Epithelial cell of proximal tubule (primary cell): ENCODE measurements at regions not wholly inside any gene's neighbourhood (a gene's known extent, or its start where the extent isn't known, plus 50 kb on each side); places are given as distances from the start of the nearest gene placed in this dataset.
"Not testable (repeated sequence)": the region's sequence is repeated elsewhere in the genome, so short reads cannot be mapped to it uniquely, and the experiment has no call there.

Experiments
- DNase-seq: peaks from one replicate; pipeline ENCODE4 v3.0.0-alpha.2; 2011; ENCODE audit warnings: low read depth
- H3K4me3 ChIP-seq: 2 replicates; pipeline ENCODE4 v1.5.1; 2011; ENCODE audit warnings: low read depth, mild to moderate bottlenecking, low read length
- CTCF ChIP-seq: conservative IDR thresholded peaks from 2 replicates; pipeline ENCODE4 v1.5.1; 2012; ENCODE audit warnings: low read depth, mild to moderate bottlenecking, low read length

GRCh38 chr2:83993873-83994632 lies 465.0 kb downstream of the SUCLG1 start:
- no peak overlapping the region for H3K4me3 ChIP-seq
- DNase-seq, result no peak
- TF ChIP-seq CTCF, result no peak

DNA sequence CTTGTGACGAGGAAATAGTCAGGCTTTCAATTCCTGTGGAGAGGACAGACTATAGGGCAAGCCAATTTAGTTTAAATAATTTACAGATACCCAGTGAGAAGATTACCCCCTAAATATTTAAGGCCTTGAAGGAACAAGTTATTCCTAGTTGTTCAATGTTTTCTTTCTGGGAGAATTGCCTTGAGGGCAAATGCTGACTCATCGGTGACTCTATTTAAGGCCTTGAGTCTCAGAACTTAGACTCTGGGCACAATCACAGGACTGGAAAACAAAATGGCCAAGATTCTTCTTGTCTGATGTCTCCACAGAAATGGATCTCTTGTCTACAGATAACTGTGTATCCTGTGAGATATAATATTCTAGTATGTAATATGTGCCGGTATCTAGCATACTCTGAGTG lies 467.1 kb downstream of the SUCLG1 start:
- no peak for DNase-seq
- TF ChIP-seq CTCF, result no peak

DNA sequence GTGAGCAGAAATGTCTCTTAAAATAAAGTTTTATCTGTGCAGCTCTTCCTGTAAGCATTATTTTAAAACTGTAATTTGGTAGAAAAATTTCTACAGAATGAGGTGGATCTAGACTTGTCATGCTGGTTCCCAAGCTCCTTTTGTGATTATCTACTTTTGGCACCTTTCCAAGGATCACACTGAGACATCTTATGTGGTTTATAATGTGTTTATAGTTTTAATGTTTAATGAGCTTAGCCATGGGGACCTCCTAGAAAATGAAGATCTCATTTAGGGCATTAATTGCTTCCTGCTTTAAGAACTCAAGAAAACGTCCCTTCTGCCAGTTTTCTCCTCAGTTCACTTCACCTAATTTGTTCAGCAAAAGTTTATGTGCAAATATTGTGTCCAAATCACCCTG lies 468.4 kb downstream of the SUCLG1 start:
- H3K4me3 ChIP-seq, result no peak overlapping the region
- TF ChIP-seq CTCF, result no peak
- no peak for DNase-seq

More for the DNA sequence above, 467.1 kb downstream of the SUCLG1 start:
- H3K4me3 ChIP-seq, result no peak overlapping the region

GRCh38 chr2:83976628-83977027 lies 482.5 kb downstream of the SUCLG1 start:
- DNase-seq, H3K4me3 ChIP-seq: not testable (repeated sequence)

DNA sequence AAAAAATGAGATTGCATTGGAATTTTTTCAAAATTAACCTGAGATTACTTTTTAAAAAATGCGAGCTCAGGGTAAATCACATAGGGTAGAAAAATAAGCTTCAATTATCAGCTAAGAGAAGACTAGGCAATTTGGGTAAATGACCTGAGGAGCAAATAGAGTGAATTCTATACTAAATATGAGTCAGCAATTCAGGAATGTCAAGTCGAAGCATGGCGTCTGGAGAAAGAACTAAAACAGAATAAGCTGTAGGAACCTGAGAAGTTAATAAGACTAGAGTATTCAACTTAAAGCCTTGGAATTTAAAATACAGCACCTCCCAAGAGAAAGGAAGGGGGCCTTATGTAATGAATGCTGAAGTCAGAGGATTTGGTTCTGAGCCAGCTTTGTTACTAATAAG lies 487.0 kb downstream of the SUCLG1 start:
- no peak for TF ChIP-seq CTCF
- no peak for DNase-seq
- H3K4me3 ChIP-seq, result no peak overlapping the region

GRCh38 chr2:83971547-83971946 lies 487.5 kb downstream of the SUCLG1 start:
- H3K4me3 ChIP-seq, result no peak overlapping the region
- DNase-seq, result no peak
- no peak for TF ChIP-seq CTCF

GRCh38 chr2:83970217-83970929 lies 488.7 kb downstream of the SUCLG1 start:
- TF ChIP-seq CTCF, result no peak
- H3K4me3 ChIP-seq, result no peak overlapping the region
- DNase-seq, result no peak
